AG09319 (cell line): ENCODE measurements at regions not wholly inside any gene's neighbourhood (a gene's known extent, or its start where the extent isn't known, plus 50 kb on each side); places are given as distances from the start of the nearest gene placed in this dataset.
"Not testable (repeated sequence)": the region's sequence is repeated elsewhere in the genome, so short reads cannot be mapped to it uniquely, and the experiment has no call there.

Source experiments
- DNase-seq: peaks from one replicate; pipeline ENCODE4 v3.0.0-alpha.2; 2010; ENCODE audit warnings: low read depth; ENCODE audit errors: extremely low read depth
- TF ChIP-seq, protein P1 (sequence below): IDR thresholded peaks from 2 replicates; pipeline ENCODE4 v1.5.1; 2011; ENCODE audit warnings: low read depth, mild to moderate bottlenecking, inconsistent platforms, low read length, moderate library complexity

DNA sequence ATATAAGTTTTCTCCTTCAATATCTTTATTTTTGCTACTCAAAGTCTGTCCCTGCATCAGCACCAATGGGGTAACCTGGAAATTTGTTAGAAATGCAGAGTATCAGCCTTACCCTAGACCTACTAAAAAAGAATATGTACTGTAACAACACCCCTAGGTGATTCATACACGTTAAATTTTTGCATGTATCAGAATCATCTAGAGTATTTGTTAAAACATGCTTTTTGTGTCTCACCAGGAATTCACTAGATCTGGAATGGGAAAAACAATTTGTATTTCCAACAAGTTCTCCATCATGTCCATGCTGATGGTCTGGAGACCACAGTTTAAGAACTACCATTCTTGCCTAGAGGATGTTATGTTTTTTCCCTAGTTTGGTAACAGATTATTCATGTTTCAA, 196.0 kb upstream of the EDNRA start:
- no peak for DNase-seq
- TF ChIP-seq, protein P1, sequence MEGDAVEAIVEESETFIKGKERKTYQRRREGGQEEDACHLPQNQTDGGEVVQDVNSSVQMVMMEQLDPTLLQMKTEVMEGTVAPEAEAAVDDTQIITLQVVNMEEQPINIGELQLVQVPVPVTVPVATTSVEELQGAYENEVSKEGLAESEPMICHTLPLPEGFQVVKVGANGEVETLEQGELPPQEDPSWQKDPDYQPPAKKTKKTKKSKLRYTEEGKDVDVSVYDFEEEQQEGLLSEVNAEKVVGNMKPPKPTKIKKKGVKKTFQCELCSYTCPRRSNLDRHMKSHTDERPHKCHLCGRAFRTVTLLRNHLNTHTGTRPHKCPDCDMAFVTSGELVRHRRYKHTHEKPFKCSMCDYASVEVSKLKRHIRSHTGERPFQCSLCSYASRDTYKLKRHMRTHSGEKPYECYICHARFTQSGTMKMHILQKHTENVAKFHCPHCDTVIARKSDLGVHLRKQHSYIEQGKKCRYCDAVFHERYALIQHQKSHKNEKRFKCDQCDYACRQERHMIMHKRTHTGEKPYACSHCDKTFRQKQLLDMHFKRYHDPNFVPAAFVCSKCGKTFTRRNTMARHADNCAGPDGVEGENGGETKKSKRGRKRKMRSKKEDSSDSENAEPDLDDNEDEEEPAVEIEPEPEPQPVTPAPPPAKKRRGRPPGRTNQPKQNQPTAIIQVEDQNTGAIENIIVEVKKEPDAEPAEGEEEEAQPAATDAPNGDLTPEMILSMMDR: no peak

DNA sequence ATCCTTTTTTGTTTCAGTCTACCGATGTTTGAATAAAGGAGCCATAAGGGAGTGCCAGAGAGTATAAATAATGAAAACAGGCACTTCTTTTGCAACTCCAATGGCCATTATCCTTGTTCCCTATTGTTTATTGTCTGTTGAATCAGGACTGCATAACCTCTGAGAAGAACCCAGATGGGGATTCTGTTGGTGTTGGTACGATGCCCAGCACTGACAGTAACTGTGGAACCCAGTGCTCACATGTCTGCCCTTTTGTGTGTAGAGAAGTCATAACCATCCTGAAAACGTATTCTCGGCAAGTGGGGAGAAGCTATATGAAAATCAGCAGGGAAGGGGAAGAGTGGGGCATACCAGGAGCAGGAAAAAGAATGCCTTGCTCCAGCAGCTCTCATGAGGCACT, 195.1 kb upstream of the EDNRA start:
- DNase-seq: no peak
- TF ChIP-seq, protein P1: no peak

DNA sequence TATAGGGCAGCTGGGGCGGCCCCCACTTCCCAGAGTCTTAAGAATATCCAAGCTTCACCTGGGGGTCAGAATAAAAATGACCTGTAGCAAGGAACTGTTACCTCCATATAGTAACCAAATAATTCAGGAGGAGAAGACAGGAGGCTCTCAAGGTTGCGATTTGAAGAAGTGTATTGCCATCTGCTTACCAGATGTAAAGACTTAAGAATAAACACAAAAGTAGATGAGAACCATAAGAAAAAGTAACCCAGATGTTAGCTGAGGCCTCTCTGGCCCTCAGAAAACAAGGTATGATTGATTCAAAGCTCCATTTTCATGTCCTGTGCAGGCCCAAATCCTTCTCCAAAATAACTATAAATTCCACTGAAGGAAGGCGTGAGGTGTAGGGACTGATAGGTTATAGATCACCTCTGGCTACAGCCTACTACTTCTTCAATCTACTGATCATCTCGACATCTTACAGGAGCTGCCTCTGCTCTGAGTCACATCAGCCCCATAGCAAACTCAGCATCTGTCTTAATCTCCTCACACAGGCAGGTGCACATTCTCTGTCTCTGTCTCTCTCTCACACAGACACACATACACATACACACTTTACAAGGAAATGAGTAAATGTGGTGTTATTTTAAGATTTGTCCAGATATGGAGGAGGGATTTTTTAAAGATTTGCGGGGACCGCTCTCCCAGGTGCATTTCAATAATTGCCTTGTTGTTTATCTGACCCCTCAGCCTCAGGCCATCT, 193.9 kb upstream of the EDNRA start:
- TF ChIP-seq, protein P1: no peak
- no peak for DNase-seq

DNA sequence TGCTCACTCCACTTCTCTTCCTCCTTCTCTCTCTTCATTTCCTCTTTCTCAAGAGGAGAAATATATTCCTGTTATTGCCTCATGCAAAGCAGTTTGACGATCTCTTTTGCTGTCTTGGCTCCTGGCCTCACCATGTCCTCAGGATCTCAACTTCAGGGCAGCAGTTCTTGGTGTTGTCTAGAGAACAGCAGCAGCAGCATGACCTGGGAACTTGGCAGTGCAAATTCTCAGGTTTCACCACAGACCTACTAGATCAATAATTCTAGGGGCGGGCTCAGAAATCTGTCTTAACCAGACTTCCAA, 193.4 kb upstream of the EDNRA start:
- no peak for DNase-seq
- TF ChIP-seq, protein P1: no peak

DNA sequence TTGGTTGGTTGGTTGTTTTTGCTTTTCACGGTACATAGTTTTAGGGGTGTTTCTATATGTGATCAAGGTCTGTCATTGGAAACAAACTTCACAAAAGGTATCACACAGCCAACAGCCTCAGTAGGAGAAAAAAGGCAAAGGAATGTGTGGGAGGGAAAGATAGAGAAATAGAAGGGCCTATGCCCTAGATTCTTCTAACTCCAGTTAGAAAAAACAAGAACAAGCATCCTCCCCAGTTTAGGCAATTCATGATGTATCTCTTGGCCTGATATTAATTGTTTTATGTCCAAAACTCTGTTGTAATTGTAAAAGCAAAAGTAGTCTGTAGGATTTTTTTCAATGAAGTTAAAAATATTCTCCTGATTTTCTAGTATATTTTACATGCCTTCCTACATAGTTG, 192.4 kb upstream of the EDNRA start:
- TF ChIP-seq, protein P1: no peak
- no peak for DNase-seq

DNA sequence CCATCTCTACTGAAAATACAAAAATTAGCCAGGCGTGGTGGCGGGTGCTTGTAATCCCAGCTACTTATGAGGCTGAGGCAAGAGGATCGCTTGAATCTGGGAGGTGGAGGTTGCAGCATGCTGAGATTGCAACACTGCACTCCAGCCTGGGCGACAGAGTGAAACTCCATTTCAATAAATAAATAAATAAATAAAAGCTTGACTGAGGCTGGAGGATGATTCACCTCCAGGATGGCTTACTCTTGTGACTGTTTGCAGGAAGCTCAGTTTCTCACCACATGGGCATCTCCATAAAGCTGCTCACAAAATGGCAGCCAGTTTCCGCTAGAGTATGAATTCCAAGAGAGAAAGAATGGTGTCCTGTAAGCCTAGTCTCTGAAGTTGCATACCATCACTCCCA, 191.7 kb upstream of the EDNRA start:
- TF ChIP-seq, protein P1: no peak

DNA sequence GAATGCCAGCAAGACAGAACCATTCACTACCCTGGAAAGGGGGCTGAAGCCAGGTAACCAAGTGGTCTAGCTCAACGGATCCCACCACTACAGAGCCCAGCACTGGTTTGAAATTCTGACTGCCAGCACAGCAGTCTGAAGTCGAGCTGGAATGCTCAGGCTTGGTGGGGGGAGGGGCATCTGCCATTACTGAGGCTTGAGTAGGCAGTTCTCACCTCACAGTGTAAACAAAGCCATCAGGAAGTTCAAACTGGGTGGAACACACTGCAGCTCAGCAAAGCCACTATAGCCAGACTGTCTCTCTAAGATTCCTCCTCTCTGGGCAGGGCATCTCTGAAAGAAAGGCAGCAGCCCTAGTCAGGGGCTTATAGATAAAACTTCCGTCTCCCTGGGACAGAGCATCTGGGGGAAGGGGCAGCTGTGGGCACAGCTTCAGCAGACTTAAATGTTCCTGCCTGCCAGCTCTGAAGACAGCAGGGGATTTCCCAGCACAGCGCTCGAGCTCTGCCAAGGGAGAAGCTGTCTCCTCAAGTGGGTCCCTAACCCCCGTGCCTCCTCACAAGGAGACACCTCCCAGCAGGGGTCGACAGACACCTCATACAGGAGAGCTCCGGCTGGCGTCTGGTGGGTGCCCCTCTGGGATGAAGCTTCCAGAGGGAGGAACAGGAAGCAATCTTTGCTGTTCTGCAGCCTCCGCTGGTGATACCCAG, 188.1 kb upstream of the EDNRA start:
- DNase-seq: not testable (repeated sequence)

More for the DNA sequence above, 191.7 kb upstream of the EDNRA start:
- no peak for DNase-seq

DNA sequence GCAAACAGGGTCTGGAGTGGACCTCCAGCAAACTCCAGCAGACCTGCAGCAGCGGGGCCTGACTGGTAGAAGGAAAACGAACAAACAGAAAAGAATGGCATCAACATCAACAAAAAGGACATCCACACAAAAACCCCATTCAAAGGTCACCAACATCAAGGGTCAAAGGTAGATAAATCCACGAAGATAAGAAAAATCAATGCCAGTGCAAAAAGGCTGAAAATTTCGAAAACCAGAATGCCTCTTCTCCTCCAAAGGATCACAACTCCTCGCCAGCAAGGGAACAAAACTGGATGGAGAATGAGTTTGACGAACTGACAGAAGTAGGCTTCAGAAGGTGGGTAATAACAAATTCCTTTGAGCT, 187.6 kb upstream of the EDNRA start:
- not testable (repeated sequence) for DNase-seq
